GM23338 (cell line): ENCODE measurements at regions not wholly inside any gene's neighbourhood (a gene's known extent, or its start where the extent isn't known, plus 50 kb on each side); places are given as distances from the start of the nearest gene placed in this dataset.

Experiments
- CREB1 ChIP-seq: fragments of 250-450 bp; sonication (Bioruptor Pico); IDR thresholded peaks from 2 replicates; pipeline ENCODE4 v1.5.0; 2020; ENCODE audit warnings: low read depth, mild to moderate bottlenecking, moderate library complexity
- CTCF ChIP-seq, 2 experiments: fragments of 200-600 bp in 1 of 2; sonication (generic) in 1 of 2; conservative IDR thresholded peaks; 2 replicates each; pipeline versions ENCODE4 v1.5.1 to v1.6.1; 2016 to 2017; ENCODE audit warnings: antibody characterized with exemption in 2 of 2, low read depth in 2 of 2, mild to moderate bottlenecking in 2 of 2, moderate library complexity in 1 of 2
- EZH2 ChIP-seq: fragments of 200-600 bp; sonication (generic); IDR thresholded peaks from one replicate; pipeline ENCODE4 v1.8.0; 2017; ENCODE audit warnings: antibody characterized with exemption, mild to moderate bottlenecking, low read depth; ENCODE audit not compliant: unreplicated experiment
- EZH2phosphoT487 ChIP-seq: fragments of 200-600 bp; sonication (generic); IDR thresholded peaks from one replicate; pipeline ENCODE4 v1.8.1; 2018; ENCODE audit warnings: antibody characterized with exemption; ENCODE audit not compliant: unreplicated experiment
- POLR2AphosphoS5 ChIP-seq: IDR thresholded peaks from 2 replicates; pipeline ENCODE4 v1.6.1; 2016; ENCODE audit warnings: antibody characterized with exemption, low read depth
- REST ChIP-seq: IDR thresholded peaks from one replicate; pipeline ENCODE4 v1.6.1; 2018; ENCODE audit warnings: antibody characterized with exemption; ENCODE audit not compliant: unreplicated experiment

- TF ChIP-seq REST (no peak), POLR2AphosphoS5 (no peak), CTCF (conservative IDR thresholded peaks at IDR 0.05; ENCODE audit: low read depth in 2 of 2) (no peak), EZH2 (no peak), EZH2phosphoT487 (no peak), CREB1 (CRISPR knock-in tag) (no peak)
Measured at GRCh38 chr9:28050941-28051340, 477.7 kb upstream of the C9orf72 start.
